GM23338 (cell line): ENCODE measurements at regions not wholly inside any gene's neighbourhood (a gene's known extent, or its start where the extent isn't known, plus 50 kb on each side); places are given as distances from the start of the nearest gene placed in this dataset.

Experiments used
- CREB1 ChIP-seq: fragments of 250-450 bp; sonication (Bioruptor Pico); IDR thresholded peaks from 2 replicates; pipeline ENCODE4 v1.5.0; 2020; ENCODE audit warnings: low read depth, mild to moderate bottlenecking, moderate library complexity
- CTCF ChIP-seq, 2 experiments: fragments of 200-600 bp in 1 of 2; sonication (generic) in 1 of 2; conservative IDR thresholded peaks; 2 replicates each; pipeline versions ENCODE4 v1.5.1 to v1.6.1; 2016 to 2017; ENCODE audit warnings: antibody characterized with exemption in 2 of 2, low read depth in 2 of 2, mild to moderate bottlenecking in 2 of 2, moderate library complexity in 1 of 2
- EZH2 ChIP-seq: fragments of 200-600 bp; sonication (generic); IDR thresholded peaks from one replicate; pipeline ENCODE4 v1.8.0; 2017; ENCODE audit warnings: antibody characterized with exemption, mild to moderate bottlenecking, low read depth; ENCODE audit not compliant: unreplicated experiment
- POLR2AphosphoS5 ChIP-seq: IDR thresholded peaks from 2 replicates; pipeline ENCODE4 v1.6.1; 2016; ENCODE audit warnings: antibody characterized with exemption, low read depth
- REST ChIP-seq: IDR thresholded peaks from one replicate; pipeline ENCODE4 v1.6.1; 2018; ENCODE audit warnings: antibody characterized with exemption; ENCODE audit not compliant: unreplicated experiment
- STAT1 ChIP-seq: IDR thresholded peaks from one replicate; pipeline ENCODE4 v1.6.1; 2016; ENCODE audit warnings: antibody characterized with exemption; ENCODE audit not compliant: unreplicated experiment

GRCh38 chr4:123844374-123844773, 447.8 kb downstream of the SPRY1 start:
- TF ChIP-seq EZH2 (no peak), REST (no peak), POLR2AphosphoS5 (no peak), CREB1 (no peak), CTCF (conservative IDR thresholded peaks at IDR 0.05; ENCODE audit: low read depth in 2 of 2) (no peak), STAT1 (no peak)
